Trophoblast cell (in vitro differentiated cells and primary cell): ENCODE measurements at regions not wholly inside any gene's neighbourhood (a gene's known extent, or its start where the extent isn't known, plus 50 kb on each side); places are given as distances from the start of the nearest gene placed in this dataset.
"Not testable (repeated sequence)": the region's sequence is repeated elsewhere in the genome, so short reads cannot be mapped to it uniquely, and the experiment has no call there.

Experiments
- DNase-seq, 2 donors: peaks; one replicate each; pipeline ENCODE4 v3.0.0-alpha.2; 2016
- H2AFZ ChIP-seq: 2 replicates; pipeline ENCODE4 v1.6.1; 2013; ENCODE audit warnings: low read length, moderate library complexity, mild to moderate bottlenecking; ENCODE audit not compliant: insufficient read depth, poor library complexity
- H2AK5ac ChIP-seq: 2 replicates; pipeline ENCODE4 v1.6.1; 2013; ENCODE audit warnings: mild to moderate bottlenecking, low read length
- H2BK120ac ChIP-seq: 2 replicates; pipeline ENCODE4 v1.6.1; 2013; ENCODE audit warnings: low read length, mild to moderate bottlenecking, moderate library complexity; ENCODE audit not compliant: insufficient read depth, poor library complexity
- H2BK12ac ChIP-seq: 2 replicates; pipeline ENCODE4 v1.6.1; 2013; ENCODE audit warnings: mild to moderate bottlenecking, low read length, moderate library complexity
- H2BK5ac ChIP-seq: 2 replicates; pipeline ENCODE4 v1.6.1; 2013; ENCODE audit warnings: low read length, low read depth, moderate library complexity, mild to moderate bottlenecking; ENCODE audit not compliant: poor library complexity
- H3K14ac ChIP-seq: 2 replicates; pipeline ENCODE4 v1.6.1; 2013; ENCODE audit warnings: mild to moderate bottlenecking, low read length
- H3K18ac ChIP-seq: 2 replicates; pipeline ENCODE4 v1.6.1; 2013; ENCODE audit warnings: mild to moderate bottlenecking, low read length
- H3K23ac ChIP-seq: 2 replicates; pipeline ENCODE4 v1.6.1; 2013; ENCODE audit warnings: low read length
- H3K27ac ChIP-seq: 2 replicates; pipeline ENCODE4 v1.5.1; 2013; ENCODE audit warnings: low read depth, mild to moderate bottlenecking, inconsistent platforms, low read length, moderate library complexity
- H3K27me3 ChIP-seq: 2 replicates; pipeline ENCODE4 v1.6.1; 2013; ENCODE audit warnings: inconsistent platforms, mild to moderate bottlenecking, low read length, moderate library complexity; ENCODE audit not compliant: insufficient read depth
- H3K36me3 ChIP-seq, 2 experiments: 1 replicate in 1 of 2; 2 replicates in 1 of 2; pipeline ENCODE4 v1.6.1; 2013; ENCODE audit warnings: low read length in 2 of 2, mild to moderate bottlenecking in 2 of 2, moderate library complexity in 1 of 2; ENCODE audit not compliant: insufficient read depth in 2 of 2, control insufficient read depth in 1 of 2
- H3K4ac ChIP-seq: 2 replicates; pipeline ENCODE4 v1.6.1; 2013; ENCODE audit warnings: low read depth, mild to moderate bottlenecking, low read length, moderate library complexity
- H3K4me1 ChIP-seq, 2 experiments: 1 replicate in 1 of 2; 2 replicates in 1 of 2; pipeline ENCODE4 v1.6.1; 2013; ENCODE audit warnings: low read length in 2 of 2, mild to moderate bottlenecking in 2 of 2, moderate library complexity in 1 of 2; ENCODE audit not compliant: insufficient read depth in 2 of 2, control insufficient read depth in 1 of 2
- H3K4me2 ChIP-seq: 2 replicates; pipeline ENCODE4 v1.6.1; 2013; ENCODE audit warnings: inconsistent platforms, mild to moderate bottlenecking, low read length, moderate library complexity
- H3K4me3 ChIP-seq: 2 replicates; pipeline ENCODE4 v1.5.1; 2013; ENCODE audit warnings: mild to moderate bottlenecking, low read depth, low read length, inconsistent platforms
- H3K79me1 ChIP-seq: one replicate; pipeline ENCODE4 v1.6.1; 2013; ENCODE audit warnings: low read length
- H3K79me2 ChIP-seq: 2 replicates; pipeline ENCODE4 v1.6.1; 2013; ENCODE audit warnings: low read length, mild to moderate bottlenecking; ENCODE audit not compliant: control insufficient read depth, insufficient read depth, poor library complexity
- H3K9ac ChIP-seq: 2 replicates; pipeline ENCODE4 v1.6.1; 2013; ENCODE audit warnings: mild to moderate bottlenecking, low read length
- H3K9me3 ChIP-seq: 2 replicates; pipeline ENCODE4 v1.6.1; 2013; ENCODE audit warnings: low read depth, mild to moderate bottlenecking, control low read depth, inconsistent platforms, low read length; ENCODE audit not compliant: insufficient read depth
- H4K12ac ChIP-seq: 2 replicates; pipeline ENCODE4 v1.6.1; 2013; ENCODE audit warnings: low read depth, mild to moderate bottlenecking, low read length, moderate library complexity
- H4K8ac ChIP-seq: 2 replicates; pipeline ENCODE4 v1.6.1; 2013; ENCODE audit warnings: low read depth, mild to moderate bottlenecking, low read length, moderate library complexity
- H4K91ac ChIP-seq: one replicate; pipeline ENCODE4 v1.6.1; 2013; ENCODE audit warnings: low read depth, mild to moderate bottlenecking, low read length, moderate library complexity
- WGBS: extraction: QIAGEN DNeasy Blood & Tissue Kit; methylation state at CpG from one replicate; pipeline ENCODE4 v1.1.7; 2013; ENCODE audit warnings: missing lambda C conversion rate; ENCODE audit not compliant: insufficient read length, insufficient coverage; ENCODE audit errors: extremely low coverage; 5-methylcytosine and 5-hydroxymethylcytosine counted together

DNA sequence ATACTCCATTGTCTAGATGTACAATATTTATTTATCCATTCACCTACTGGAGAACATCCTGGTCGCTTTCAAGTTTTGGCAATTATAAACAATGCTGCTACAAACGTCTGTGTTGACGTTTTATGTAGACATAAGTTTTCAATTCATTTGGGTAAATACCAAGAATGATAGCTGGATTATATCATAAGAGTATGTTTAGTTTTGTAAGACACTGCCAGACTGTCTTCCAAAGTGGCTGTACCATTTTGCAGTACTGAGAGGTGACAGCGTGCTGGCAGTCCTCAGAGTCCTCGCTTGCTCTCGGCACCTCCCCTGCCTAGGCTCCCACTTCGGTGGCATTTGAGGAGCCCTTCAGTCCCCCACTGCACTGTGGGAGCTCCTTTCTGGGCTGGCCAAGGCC is 253.3 kb upstream of the INTU start:
- Histone ChIP-seq H3K23ac (no peak overlapping the region), H3K9me3 (no peaks in the 10 kb centered on the region), H3K27me3 (no peaks in the 10 kb centered on the region), H3K9ac (no peak overlapping the region), H2AK5ac (no peak overlapping the region), H3K79me2 (no peaks in the 10 kb centered on the region), H2AFZ (no peak overlapping the region), H3K79me1 (no peaks in the 10 kb centered on the region), H3K4me2 (no peak overlapping the region), H4K12ac (no peak overlapping the region), H3K4me3 (no peak overlapping the region), H2BK120ac (no peak overlapping the region), H3K14ac (no peak overlapping the region), H2BK5ac (no peak overlapping the region), H4K91ac (no peak overlapping the region), H3K18ac (no peak overlapping the region), H3K4ac (no peak overlapping the region), H3K4me1 (no peaks in the 10 kb centered on the region), H2BK12ac (no peak overlapping the region), H3K27ac (no peak overlapping the region), H3K36me3 (no peaks in the 10 kb centered on the region), H4K8ac (no peak overlapping the region)
- DNase-seq, result no peak
- WGBS, result no CpG with 5 or more reads among the region's 7 CpGs

DNA sequence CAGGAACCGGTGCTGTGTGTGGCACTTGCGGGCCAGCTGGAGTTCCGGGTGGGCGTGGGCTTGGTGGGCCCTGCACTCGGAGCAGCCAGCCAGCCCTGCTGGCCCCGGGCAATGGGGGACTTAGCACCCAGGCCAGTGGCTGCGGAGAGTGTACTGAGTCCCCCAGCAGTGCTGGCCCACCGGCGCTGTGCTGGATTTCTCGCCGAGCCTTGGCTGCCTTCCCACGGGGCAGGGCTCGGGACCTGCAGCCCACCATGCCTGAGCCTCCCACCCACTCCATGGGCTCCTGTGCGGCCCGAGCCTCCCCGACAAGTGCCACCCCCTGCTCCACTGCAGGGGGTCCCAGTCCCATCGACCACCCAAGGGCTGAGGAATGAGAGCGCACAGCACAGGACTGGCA is 252.8 kb upstream of the INTU start:
- not testable (repeated sequence) for H2BK12ac ChIP-seq, H3K79me2 ChIP-seq, DNase-seq, H2BK5ac ChIP-seq, H3K18ac ChIP-seq, H2AK5ac ChIP-seq, H3K27me3 ChIP-seq, H4K8ac ChIP-seq, H3K36me3 ChIP-seq, H2BK120ac ChIP-seq, H3K4me2 ChIP-seq, H3K4me3 ChIP-seq, H3K27ac ChIP-seq, H3K4me1 ChIP-seq, H3K4ac ChIP-seq, H3K23ac ChIP-seq, H4K12ac ChIP-seq, H3K9me3 ChIP-seq, H3K14ac ChIP-seq, H4K91ac ChIP-seq, H3K79me1 ChIP-seq, H2AFZ ChIP-seq, H3K9ac ChIP-seq
- WGBS, result no CpG with 5 or more reads among the region's 18 CpGs

DNA sequence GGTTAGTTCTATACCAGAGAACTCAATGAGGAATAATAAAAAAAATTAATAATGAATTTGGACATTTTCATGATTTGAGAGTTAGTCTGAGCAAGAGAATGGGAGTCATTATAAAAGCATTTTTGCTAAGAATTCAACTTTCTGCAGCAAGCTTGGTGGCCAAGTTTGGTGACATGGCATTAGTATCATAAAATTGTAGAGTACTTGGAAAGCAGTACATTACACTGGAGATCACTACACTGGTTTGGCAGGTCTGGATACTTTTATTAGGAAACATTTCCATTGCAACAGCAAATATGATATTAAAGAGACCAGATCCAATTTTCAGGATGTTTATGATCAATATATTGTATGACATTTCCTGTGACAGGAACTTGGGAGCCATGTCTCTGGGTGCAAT is 249.1 kb upstream of the INTU start:
- Histone ChIP-seq H3K27me3 (no peaks in the 10 kb centered on the region), H3K79me1 (no peaks in the 10 kb centered on the region), H3K4me1 (no peaks in the 10 kb centered on the region), H3K9me3 (no peaks in the 10 kb centered on the region), H2BK12ac (no peak overlapping the region), H4K12ac (no peak overlapping the region), H2BK5ac (no peak overlapping the region), H3K27ac (no peak overlapping the region), H4K91ac (no peak overlapping the region), H2BK120ac (no peak overlapping the region), H3K4ac (no peak overlapping the region), H3K9ac (no peak overlapping the region), H3K4me2 (no peak overlapping the region), H3K14ac (no peak overlapping the region), H2AK5ac (no peak overlapping the region), H3K4me3 (no peak overlapping the region), H2AFZ (no peak overlapping the region), H3K36me3 (no peaks in the 10 kb centered on the region), H3K18ac (no peak overlapping the region), H4K8ac (no peak overlapping the region), H3K23ac (no peak overlapping the region), H3K79me2 (no peaks in the 10 kb centered on the region)
- DNase-seq, result no peak

DNA sequence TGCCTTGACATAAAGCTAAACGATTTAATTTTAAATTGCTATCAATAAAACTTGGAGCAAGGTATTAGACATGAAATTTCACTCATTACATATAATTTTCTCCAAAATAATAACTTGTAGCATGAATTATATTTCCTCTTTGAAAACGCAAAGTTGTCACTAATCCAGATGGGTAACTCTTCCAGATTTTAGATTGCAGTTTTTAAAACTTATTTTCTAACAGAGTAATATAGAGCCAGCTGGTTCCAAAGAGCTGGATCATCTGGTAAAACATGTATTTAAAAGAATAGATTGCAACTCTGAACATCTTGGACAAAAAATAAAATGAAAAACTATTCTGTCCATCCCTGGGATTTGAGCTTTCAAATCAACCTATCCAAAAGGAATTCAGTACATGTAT is 238.2 kb upstream of the INTU start:
- no peak overlapping the region for H3K14ac ChIP-seq
- no peaks in the 10 kb centered on the region for H3K9me3 ChIP-seq
- H3K27ac ChIP-seq, result no peak overlapping the region
- H4K12ac ChIP-seq, result no peak overlapping the region
- no peak overlapping the region for H3K18ac ChIP-seq
- no peak overlapping the region for H2AK5ac ChIP-seq
- no peak overlapping the region for H4K8ac ChIP-seq
- no peak overlapping the region for H2BK12ac ChIP-seq
- H2BK120ac ChIP-seq, result no peak overlapping the region
- no peak overlapping the region for H4K91ac ChIP-seq
- DNase-seq, result no peak
- H3K4ac ChIP-seq, result no peak overlapping the region
- H3K4me3 ChIP-seq, result no peak overlapping the region
- no peak overlapping the region for H3K23ac ChIP-seq
- H2AFZ ChIP-seq, result no peak overlapping the region
- H3K4me2 ChIP-seq, result no peak overlapping the region
- H3K36me3 ChIP-seq, result no peaks in the 10 kb centered on the region
- H3K79me2 ChIP-seq, result no peaks in the 10 kb centered on the region
- WGBS, result no CpG with 5 or more reads among the region's 2 CpGs
- no peaks in the 10 kb centered on the region for H3K79me1 ChIP-seq
- H2BK5ac ChIP-seq, result no peak overlapping the region
- H3K27me3 ChIP-seq, result no peaks in the 10 kb centered on the region
- H3K9ac ChIP-seq, result no peak overlapping the region
- H3K4me1 ChIP-seq, result no peaks in the 10 kb centered on the region

DNA sequence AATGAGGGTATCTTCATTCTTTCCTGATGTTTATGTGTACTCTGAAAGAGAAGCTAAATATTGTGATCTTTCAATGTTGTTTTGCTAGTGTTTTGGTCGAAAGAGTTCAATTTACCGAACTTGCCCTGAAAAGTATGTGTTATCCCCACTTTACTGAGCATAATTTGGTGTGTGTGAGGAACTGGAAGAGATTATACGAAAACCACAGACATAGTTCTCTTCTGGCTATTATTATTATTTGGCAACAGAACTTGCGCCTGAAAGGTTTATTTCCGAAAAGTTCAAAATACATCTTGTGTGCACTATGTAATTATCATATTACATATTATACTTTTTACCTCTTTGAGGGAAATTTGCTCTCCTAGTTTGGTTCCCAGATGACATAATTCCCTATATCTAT is 232.5 kb upstream of the INTU start:
- no peak overlapping the region for H3K4me2 ChIP-seq
- H4K91ac ChIP-seq, result no peak overlapping the region
- H3K27me3 ChIP-seq, result no peaks in the 10 kb centered on the region
- no peak overlapping the region for H3K23ac ChIP-seq
- H4K8ac ChIP-seq, result no peak overlapping the region
- H3K79me2 ChIP-seq, result no peaks in the 10 kb centered on the region
- no peak overlapping the region for H2BK12ac ChIP-seq
- H3K36me3 ChIP-seq, result no peaks in the 10 kb centered on the region
- no peak overlapping the region for H3K4ac ChIP-seq
- no peak overlapping the region for H2BK5ac ChIP-seq
- no peak overlapping the region for H3K9ac ChIP-seq
- H3K79me1 ChIP-seq, result no peaks in the 10 kb centered on the region
- no peak overlapping the region for H2AK5ac ChIP-seq
- no peaks in the 10 kb centered on the region for H3K4me1 ChIP-seq
- no peaks in the 10 kb centered on the region for H3K9me3 ChIP-seq
- DNase-seq, result no peak
- no peak overlapping the region for H4K12ac ChIP-seq
- H2AFZ ChIP-seq, result no peak overlapping the region
- H3K27ac ChIP-seq, result no peak overlapping the region
- H2BK120ac ChIP-seq, result no peak overlapping the region
- no peak overlapping the region for H3K4me3 ChIP-seq
- no peak overlapping the region for H3K18ac ChIP-seq
- no peak overlapping the region for H3K14ac ChIP-seq
- WGBS, result no CpG with 5 or more reads among the region's 5 CpGs
